ENCODE measurements at regions not wholly inside any gene's neighbourhood (a gene's known extent, or its start where the extent isn't known, plus 50 kb on each side); places are given as distances from the start of the nearest gene placed in this dataset.
"Not testable (repeated sequence)": the region's sequence is repeated elsewhere in the genome, so short reads cannot be mapped to it uniquely, and the experiment has no call there.

DNA sequence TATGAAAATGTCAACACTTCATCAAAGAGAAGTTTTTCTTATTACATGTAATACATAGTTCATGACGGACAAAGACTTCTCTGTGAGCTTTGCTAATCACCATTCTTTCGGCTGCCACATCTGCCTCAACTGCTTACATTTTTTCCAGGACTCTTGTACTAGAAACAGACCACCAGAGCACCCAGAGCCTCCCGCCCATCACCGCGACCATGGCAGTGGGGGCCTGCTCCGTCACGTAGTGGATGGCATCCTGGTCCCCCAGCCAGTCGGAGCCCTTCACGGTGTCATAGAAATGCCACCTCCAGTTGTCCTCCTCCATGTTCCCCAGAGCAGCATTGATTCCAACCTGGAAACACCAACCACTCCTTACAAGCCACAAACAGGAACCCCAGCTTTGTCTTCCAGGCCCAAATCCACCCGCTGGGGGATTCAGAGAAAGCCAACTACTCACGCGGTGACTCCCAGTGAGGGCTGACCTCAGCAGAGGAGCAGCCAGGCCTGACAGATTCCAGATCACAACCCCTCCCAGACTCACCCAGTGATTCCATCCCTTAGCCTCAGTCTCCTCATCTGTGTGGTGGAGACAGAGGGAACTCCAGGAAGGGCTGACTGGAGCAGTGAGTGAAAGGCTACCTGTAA, 76.2 kb upstream of the TNK2 start:
- intact Hi-C loops (cut with micrococcal nuclease); H3K4me1 Mint-ChIP-seq (ENCODE audit: low read depth); H3K27me3 Mint-ChIP-seq; H3K9me3 Mint-ChIP-seq; H3K4me3 Mint-ChIP-seq; H3K27ac Mint-ChIP-seq: not testable (repeated sequence)
- peaks cover 40% of the 10 kb centered on the region for H3K36me3 Mint-ChIP-seq (ENCODE audit: low read depth)

DNA sequence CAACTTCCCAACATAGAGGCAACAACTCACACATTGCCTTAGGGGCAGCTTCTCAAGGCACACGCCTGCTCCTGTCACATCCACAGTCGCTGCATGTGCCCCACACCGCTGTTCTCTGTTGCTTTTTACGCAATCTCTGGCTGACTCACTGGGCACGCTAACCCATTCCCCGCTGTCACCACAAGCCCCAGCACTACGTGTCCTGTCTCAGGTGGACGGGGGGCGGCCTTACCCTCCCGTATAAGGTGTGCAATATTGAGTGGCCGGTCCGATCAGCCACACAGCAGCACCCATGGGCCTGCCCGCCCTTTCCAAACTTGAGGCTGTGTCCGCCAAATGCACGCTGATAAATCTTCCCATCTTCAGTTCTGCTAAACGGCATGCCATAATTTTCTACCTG, 75.5 kb upstream of the TNK2 start:
- H3K27me3 Mint-ChIP-seq; intact Hi-C loops (cut with micrococcal nuclease); H3K4me3 Mint-ChIP-seq; H3K27ac Mint-ChIP-seq; H3K4me1 Mint-ChIP-seq (ENCODE audit: low read depth); H3K9me3 Mint-ChIP-seq: not testable (repeated sequence)
- peaks cover 46% of the 10 kb centered on the region for H3K36me3 Mint-ChIP-seq (ENCODE audit: low read depth)

DNA sequence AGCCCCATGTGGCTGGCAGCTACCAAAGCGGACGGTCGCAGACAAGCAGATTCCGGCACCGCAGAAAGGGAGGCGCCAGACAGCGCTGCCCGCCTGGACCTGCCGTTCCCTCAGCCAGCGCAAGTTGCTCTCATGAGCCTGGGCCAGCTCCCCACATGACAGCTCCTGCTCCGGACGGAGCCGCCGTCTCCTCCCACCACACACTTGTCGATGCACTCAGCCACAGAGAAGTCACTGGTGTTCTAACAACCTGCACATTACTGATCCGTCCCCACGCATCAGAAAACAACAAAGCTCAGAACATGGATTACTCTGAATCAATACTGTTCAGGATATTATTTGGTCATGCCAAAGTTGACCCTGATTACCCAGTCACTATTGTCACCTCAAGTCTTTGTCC, 74.4 kb upstream of the TNK2 start:
- H3K27me3 Mint-ChIP-seq; H3K27ac Mint-ChIP-seq; H3K4me3 Mint-ChIP-seq; H3K9me3 Mint-ChIP-seq; intact Hi-C loops (cut with micrococcal nuclease); H3K4me1 Mint-ChIP-seq (ENCODE audit: low read depth): not testable (repeated sequence)
- H3K36me3 Mint-ChIP-seq (ENCODE audit: low read depth), result peaks cover 57% of the 10 kb centered on the region

DNA sequence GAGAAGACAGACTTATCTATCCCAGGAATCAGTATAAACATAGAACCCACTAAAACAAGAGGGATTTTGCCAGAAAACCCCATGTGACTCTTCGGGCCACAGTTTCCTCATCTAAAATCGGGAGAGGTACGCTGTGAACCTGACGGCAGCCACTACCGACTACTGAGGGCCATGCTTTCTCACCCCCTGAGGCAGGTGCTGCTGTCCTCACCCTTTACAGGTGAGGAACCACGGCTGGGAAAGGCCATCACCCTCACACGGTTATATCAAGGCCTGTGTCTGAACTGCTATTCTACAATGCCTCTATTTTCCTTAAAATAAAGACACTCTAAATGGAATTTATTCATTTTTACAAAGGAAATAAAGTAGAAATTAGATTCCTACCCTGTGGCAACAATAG, 73.4 kb upstream of the TNK2 start:
- intact Hi-C loops (cut with micrococcal nuclease); H3K27me3 Mint-ChIP-seq; H3K9me3 Mint-ChIP-seq; H3K27ac Mint-ChIP-seq; H3K4me1 Mint-ChIP-seq (ENCODE audit: low read depth); H3K4me3 Mint-ChIP-seq: not testable (repeated sequence)
- H3K36me3 Mint-ChIP-seq (ENCODE audit: low read depth), result peaks cover 59% of the 10 kb centered on the region

DNA sequence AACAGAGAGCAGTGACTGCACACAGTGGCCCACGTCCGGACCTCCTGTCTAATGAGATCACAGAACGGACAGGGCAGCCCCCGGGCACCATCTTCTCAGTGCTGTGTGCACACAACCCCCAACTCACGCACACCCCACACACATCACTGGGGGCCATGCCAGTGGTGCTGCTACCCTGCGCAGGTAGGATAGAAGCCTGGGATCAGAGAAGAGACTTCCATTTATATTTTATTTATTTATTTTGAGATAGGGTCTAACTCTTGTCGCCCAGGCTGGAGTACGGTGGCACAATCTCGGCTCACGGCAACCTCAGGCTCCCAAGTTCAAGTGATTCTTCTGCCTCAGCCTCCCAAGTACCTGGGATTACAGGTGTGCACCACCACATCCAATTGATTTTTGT, 71.5 kb upstream of the TNK2 start:
- H3K27ac Mint-ChIP-seq; H3K4me1 Mint-ChIP-seq (ENCODE audit: low read depth); H3K27me3 Mint-ChIP-seq; H3K9me3 Mint-ChIP-seq; H3K4me3 Mint-ChIP-seq; intact Hi-C loops (cut with micrococcal nuclease): not testable (repeated sequence)
- H3K36me3 Mint-ChIP-seq (ENCODE audit: low read depth), result peaks cover 76% of the 10 kb centered on the region

DNA sequence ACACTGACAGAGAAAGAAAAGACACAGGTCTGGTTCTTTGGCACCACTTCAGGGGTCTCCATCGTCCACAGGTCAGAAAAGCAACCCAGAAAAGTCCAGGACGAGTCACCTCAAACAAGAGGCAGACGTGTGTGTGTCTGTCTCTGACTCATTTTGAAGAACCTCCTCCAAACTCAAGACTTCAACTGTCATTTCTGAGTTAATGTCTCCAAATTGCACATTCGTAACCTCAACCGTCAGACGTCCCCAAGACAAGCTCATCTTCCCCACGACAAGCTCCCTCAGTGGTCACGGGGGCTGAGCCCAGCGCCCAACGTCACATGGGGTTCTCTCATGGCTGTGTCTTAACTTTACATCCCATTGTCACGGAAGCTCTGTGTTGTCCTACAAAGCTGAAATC, 70.2 kb upstream of the TNK2 start:
- H3K36me3 Mint-ChIP-seq (ENCODE audit: low read depth), result peaks cover 76% of the 10 kb centered on the region
- H3K4me1 Mint-ChIP-seq (ENCODE audit: low read depth); H3K27ac Mint-ChIP-seq; H3K4me3 Mint-ChIP-seq; H3K27me3 Mint-ChIP-seq; H3K9me3 Mint-ChIP-seq; intact Hi-C loops (cut with micrococcal nuclease): not testable (repeated sequence)

DNA sequence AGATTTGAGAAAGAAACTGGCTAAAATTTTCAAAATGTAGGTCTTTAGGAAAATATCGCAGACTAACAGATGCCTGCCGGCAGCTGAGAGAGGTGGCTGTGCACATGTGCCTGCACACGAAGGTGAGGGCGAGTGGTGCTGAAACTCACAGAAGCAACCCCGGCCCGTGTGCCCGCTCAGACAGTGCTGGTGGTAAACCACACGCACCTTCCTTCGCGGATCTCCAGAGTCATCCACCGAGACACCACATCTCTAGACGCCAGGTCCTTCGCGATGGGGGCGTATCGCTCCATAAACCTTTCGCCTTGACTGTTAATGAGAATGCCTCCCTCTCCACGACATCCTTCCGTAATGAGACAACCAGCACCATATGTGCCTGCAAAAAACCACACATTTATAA, 68.5 kb upstream of the TNK2 start:
- H3K27ac Mint-ChIP-seq; H3K4me1 Mint-ChIP-seq (ENCODE audit: low read depth); H3K27me3 Mint-ChIP-seq; H3K9me3 Mint-ChIP-seq; intact Hi-C loops (cut with micrococcal nuclease); H3K4me3 Mint-ChIP-seq: not testable (repeated sequence)
- peaks cover 74% of the 10 kb centered on the region for H3K36me3 Mint-ChIP-seq (ENCODE audit: low read depth)

DNA sequence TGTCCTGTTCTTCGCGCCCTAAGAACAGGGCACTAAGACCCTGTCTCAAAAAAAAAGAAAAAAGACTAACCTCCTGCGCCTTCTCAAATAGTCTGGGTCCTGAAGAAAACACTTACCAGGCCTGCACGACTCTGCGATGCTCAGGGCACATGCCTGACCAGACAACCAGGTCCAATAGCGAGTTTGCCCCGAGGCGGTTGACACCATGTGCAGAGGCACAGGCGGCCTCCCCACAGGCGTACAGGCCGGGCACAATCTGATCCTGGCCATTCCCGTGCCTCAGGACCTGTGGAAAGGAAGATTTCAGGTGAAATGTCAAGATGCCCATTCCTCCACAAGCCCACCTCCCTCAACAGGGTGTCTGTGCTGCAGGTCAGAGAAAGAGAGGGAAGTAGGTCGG, 65.9 kb upstream of the TNK2 start:
- H3K27ac Mint-ChIP-seq; H3K4me3 Mint-ChIP-seq; H3K4me1 Mint-ChIP-seq (ENCODE audit: low read depth); intact Hi-C loops (cut with micrococcal nuclease); H3K27me3 Mint-ChIP-seq; H3K9me3 Mint-ChIP-seq: not testable (repeated sequence)
- peaks cover 86% of the 10 kb centered on the region for H3K36me3 Mint-ChIP-seq (ENCODE audit: low read depth)

DNA sequence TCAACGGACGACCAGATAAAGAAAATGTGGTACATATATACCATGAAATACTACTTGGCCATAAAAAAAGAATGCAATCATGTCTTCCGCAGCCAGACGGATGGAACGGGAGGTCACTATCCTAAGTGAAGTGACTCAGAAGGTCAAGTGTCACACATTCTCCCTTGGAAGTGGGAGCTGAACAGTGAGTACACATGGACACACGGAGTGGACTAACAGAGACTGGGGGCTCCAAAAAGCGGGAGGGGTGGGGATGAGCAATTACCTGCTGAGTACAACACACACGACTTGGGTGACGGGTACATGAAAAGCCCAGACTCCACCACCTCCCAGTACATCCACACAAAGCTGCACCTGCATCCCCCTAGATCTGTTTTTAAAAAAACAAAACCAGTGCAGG, 62.5 kb upstream of the TNK2 start:
- H3K4me3 Mint-ChIP-seq; H3K27ac Mint-ChIP-seq; H3K4me1 Mint-ChIP-seq (ENCODE audit: low read depth); H3K27me3 Mint-ChIP-seq; intact Hi-C loops (cut with micrococcal nuclease); H3K9me3 Mint-ChIP-seq: not testable (repeated sequence)
- peaks cover 82% of the 10 kb centered on the region for H3K36me3 Mint-ChIP-seq (ENCODE audit: low read depth)

DNA sequence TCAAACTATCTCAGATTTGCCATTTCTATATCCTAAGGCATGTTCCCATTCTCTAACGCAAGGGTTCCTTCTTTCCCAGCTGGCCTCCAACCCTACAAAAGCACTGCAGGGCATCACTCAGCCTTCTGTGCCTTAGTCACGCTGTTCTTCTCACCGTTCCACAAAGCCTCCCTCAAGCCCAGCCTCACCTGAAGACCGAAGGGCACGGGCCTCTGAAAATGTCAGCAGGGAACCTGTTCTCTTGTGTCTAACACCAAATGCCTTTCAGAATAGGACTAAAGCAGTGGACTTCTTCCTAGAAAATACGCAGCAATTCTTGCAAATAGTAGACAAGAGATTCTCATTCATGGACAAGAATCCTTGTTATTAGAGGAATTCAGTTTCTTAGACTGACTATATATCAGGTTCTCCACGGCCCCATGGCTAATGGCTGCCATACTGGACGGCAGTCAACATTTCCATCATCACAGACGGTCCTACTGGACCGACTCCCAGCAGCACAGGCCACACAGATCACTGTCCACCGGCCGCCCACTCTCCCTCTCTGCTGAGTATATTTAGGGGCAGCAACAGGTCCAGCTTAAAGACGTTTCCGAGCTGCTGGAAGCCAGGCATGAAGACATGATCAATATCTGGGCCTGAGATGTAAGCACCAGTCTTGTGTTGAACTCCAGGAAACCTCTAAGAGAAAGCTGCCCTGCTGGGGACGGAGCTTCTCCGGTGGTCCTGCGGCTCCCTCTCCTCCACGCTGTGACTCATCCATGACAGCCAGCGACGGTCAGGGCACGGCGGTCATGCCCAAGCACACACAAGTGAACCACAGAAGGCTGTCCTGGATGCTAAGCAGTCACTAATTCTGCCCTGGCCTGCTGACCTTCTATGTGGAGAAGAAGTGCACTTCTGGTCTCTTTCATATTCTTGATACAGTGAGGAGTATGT, 61.8 kb upstream of the TNK2 start:
- H3K27me3 Mint-ChIP-seq; H3K27ac Mint-ChIP-seq; intact Hi-C loops (cut with micrococcal nuclease); H3K4me1 Mint-ChIP-seq (ENCODE audit: low read depth); H3K9me3 Mint-ChIP-seq; H3K4me3 Mint-ChIP-seq: not testable (repeated sequence)
- peaks cover 82% of the 10 kb centered on the region for H3K36me3 Mint-ChIP-seq (ENCODE audit: low read depth)

DNA sequence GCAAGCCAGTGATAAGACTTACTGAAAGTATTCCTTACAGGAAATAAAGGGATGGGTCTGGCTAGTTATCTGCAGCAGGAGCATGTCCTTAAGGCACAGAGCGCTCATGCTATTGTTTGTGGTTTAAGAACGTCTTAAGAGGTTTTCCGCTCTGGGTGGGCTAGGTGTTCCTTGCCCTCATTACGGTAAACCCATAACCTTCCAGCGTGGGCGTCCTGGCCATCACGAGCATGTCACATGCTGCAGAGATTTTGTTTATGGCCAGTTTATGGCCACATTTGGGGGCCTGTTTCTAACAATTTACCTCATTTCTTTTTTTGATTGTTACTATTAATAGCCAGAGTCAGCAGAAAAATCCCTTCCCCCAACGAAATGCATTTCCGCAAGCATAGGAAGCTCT, 61.0 kb upstream of the TNK2 start:
- H3K27ac Mint-ChIP-seq, result not testable (repeated sequence)

DNA sequence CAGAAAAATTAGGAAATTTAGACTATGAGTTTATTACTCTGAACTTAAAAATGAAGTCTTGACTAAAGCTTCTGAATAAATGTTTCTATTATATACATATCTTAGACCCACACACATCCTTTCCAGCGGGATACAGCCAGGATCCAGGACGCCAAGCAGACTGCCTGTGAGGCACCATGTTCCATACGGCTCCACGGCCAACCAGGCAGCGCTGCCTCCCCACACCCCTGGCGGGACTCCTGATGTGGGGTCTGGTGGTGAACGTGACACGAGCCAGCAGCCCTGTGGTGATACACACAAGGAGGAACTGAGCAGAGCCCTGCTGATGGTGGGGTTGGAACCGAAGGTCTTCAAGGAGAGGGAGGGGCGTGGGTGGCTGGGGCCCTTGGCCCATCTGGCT, 59.8 kb upstream of the TNK2 start:
- H3K27ac Mint-ChIP-seq; H3K9me3 Mint-ChIP-seq; H3K27me3 Mint-ChIP-seq; intact Hi-C loops (cut with micrococcal nuclease); H3K4me1 Mint-ChIP-seq (ENCODE audit: low read depth); H3K4me3 Mint-ChIP-seq: not testable (repeated sequence)
- H3K36me3 Mint-ChIP-seq (ENCODE audit: low read depth), result peaks cover 81% of the 10 kb centered on the region

More for the DNA sequence above, 61.0 kb upstream of the TNK2 start:
- H3K36me3 Mint-ChIP-seq (ENCODE audit: low read depth), result peaks cover 82% of the 10 kb centered on the region
- H3K9me3 Mint-ChIP-seq; intact Hi-C loops (cut with micrococcal nuclease); H3K27me3 Mint-ChIP-seq; H3K4me1 Mint-ChIP-seq (ENCODE audit: low read depth); H3K4me3 Mint-ChIP-seq: not testable (repeated sequence)

DNA sequence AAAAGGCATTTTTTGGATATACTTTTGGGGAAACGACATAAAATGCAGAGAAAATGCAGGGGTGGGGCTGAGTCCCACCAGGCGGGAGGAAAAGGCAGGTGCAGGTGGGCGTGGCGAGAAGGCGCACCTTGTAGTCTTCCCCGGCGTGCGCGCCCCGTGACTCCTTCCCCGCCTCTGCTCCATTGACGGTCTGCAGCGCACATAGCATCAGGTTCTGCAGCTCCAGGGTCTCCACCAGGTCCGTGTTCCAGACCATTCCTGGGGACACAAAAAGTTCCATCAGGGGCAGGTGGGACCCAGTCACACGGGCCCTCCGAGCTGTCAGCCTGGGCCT, 59.0 kb upstream of the TNK2 start:
- H3K27me3 Mint-ChIP-seq; intact Hi-C loops (cut with micrococcal nuclease); H3K4me3 Mint-ChIP-seq; H3K9me3 Mint-ChIP-seq; H3K27ac Mint-ChIP-seq; H3K4me1 Mint-ChIP-seq (ENCODE audit: low read depth): not testable (repeated sequence)
- H3K36me3 Mint-ChIP-seq (ENCODE audit: low read depth), result peaks cover 82% of the 10 kb centered on the region

DNA sequence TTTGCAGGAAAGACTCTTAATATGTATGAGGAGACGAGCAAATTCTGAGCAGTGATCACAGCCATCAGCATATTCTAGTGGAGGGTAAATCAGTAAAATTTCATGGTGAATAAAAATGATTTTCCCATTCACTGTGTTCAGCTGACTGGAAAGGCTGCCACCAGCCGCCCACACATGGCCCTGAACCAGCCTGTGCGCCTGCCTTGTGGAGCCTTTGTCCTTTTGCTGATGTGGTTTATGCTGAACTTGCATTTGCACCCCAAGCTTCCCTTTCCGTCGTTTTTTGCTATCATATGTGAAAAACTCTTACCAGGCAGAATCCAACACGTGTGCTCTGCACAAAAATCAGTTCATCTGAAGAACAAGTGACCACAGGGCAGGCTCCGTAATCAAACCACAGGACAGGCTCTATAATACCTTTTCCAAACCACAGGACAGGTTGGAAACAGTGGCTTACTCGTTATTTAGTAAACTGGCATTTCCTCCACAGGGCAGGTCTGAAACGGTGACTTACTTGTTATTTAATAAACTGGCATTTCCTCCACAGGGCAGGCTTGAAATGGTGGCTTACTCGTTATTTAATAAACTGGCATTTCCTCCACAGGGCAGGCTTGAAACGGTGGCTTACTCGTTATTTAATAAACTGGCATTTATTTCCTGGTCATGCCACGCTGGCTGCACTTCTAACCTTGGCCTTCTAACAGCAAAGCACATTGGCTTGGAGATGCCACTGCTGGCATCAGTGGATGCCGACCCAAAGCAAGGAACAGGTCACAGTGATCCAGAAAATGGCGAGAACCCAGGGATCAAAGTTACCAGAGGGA, 58.4 kb upstream of the TNK2 start:
- H3K27me3 Mint-ChIP-seq; intact Hi-C loops (cut with micrococcal nuclease); H3K4me1 Mint-ChIP-seq (ENCODE audit: low read depth); H3K9me3 Mint-ChIP-seq; H3K4me3 Mint-ChIP-seq; H3K27ac Mint-ChIP-seq: not testable (repeated sequence)
- peaks cover 82% of the 10 kb centered on the region for H3K36me3 Mint-ChIP-seq (ENCODE audit: low read depth)

Measured in dendritic cell treated with granulocyte-macrophage colony-stimulating factor and Interleukin-4, amounts not matched to agents 40 ng/mL and 50 ng/mL, for 4 days (primary cell).